ENCODE measurements at regions not wholly inside any gene's neighbourhood (a gene's known extent, or its start where the extent isn't known, plus 50 kb on each side); places are given as distances from the start of the nearest gene placed in this dataset.

DNA sequence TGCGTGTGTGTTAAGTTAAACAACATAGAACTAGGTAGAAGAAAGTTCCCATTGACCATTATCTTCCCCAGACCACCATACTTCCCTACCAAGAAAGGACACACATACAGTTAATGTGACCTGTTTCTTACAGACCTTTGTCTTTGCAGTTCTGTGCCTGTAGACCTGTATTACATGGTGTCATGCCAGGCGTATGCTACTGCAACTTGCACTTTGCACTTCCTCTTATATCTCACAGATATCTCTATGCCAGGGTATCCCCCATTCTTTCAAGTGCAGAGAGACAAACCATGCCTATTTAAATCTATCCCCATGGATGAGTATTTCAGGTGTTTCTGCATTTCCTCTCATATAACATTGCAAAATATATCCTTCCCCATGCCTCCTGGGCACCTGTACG, 136.8 kb upstream of the PKDCC start:
- TF ChIP-seq, protein P1, sequence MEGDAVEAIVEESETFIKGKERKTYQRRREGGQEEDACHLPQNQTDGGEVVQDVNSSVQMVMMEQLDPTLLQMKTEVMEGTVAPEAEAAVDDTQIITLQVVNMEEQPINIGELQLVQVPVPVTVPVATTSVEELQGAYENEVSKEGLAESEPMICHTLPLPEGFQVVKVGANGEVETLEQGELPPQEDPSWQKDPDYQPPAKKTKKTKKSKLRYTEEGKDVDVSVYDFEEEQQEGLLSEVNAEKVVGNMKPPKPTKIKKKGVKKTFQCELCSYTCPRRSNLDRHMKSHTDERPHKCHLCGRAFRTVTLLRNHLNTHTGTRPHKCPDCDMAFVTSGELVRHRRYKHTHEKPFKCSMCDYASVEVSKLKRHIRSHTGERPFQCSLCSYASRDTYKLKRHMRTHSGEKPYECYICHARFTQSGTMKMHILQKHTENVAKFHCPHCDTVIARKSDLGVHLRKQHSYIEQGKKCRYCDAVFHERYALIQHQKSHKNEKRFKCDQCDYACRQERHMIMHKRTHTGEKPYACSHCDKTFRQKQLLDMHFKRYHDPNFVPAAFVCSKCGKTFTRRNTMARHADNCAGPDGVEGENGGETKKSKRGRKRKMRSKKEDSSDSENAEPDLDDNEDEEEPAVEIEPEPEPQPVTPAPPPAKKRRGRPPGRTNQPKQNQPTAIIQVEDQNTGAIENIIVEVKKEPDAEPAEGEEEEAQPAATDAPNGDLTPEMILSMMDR (IDR thresholded peaks at IDR 0.05; ENCODE audit: insufficient read depth, low read depth, low read length, missing control alignments), result no peak
- H3K4me3 ChIP-seq (ENCODE audit: low read length), result no peak overlapping the region
- no peak for DNase-seq (ENCODE audit: low read depth)

DNA sequence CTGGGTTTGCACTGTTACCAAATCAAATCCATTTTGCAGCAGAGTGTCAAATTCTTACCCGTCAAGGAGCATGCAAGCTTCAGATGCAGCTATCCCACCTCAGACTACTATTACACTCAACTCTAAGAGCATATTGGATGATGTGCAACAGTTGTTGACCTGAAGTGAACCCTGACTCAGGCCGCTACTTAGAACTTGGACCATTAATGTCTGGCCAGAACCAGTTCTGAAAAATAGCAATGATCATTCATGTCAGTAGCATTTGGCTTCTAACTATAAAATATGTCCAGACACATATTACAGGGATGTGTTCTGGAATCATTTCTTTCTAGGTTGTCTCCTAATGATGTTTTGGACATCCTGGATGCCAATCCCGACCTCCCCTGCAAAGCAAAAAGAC, 135.5 kb upstream of the PKDCC start:
- TF ChIP-seq, protein P1 (IDR thresholded peaks at IDR 0.05; ENCODE audit: insufficient read depth, low read depth, low read length, missing control alignments), result no peak
- no peak overlapping the region for H3K4me3 ChIP-seq (ENCODE audit: low read length)
- DNase-seq (ENCODE audit: low read depth), result no peak

DNA sequence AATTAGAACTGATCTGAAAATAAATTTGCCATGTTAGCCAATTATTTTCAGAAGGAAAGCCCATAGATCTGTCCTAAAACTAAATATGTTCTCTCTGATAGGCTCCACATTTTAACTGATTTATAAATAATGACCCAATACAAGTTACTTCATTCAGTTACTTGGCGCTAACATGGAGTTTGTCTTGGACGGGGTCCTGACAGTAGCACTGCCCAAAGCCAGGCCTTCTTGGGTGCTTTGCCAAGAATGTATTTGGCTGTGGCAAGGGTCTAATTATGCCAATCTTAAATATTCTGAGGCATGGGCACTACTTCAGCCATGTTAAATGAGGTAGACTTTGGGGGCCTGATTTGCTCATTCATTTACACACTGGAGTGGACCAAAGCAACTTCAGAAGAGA, 135.0 kb upstream of the PKDCC start:
- H3K4me3 ChIP-seq (ENCODE audit: low read length), result no peak overlapping the region
- no peak for DNase-seq (ENCODE audit: low read depth)
- TF ChIP-seq, protein P1 (IDR thresholded peaks at IDR 0.05; ENCODE audit: insufficient read depth, low read depth, low read length, missing control alignments), result no peak

DNA sequence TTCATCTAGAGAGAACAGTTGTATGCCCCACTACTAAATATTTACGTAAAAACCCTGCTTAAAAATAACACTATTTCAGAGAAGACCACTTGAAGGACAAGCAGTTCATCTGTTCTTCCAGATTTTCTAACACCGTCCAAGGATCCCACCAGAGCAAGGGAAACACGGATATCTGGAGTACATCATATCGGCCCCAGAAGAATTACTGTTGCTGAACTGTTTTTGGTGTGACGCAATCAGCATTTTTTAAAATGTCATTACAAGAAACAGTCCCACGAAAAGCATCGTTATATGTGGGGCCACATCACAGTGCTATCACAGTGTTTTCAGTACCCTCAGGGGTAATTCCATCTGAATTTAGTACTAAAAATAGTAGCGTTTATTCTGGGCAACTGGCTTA, 134.5 kb upstream of the PKDCC start:
- no peak for DNase-seq (ENCODE audit: low read depth)
- TF ChIP-seq, protein P1 (IDR thresholded peaks at IDR 0.05; ENCODE audit: insufficient read depth, low read depth, low read length, missing control alignments), result no peak
- no peak overlapping the region for H3K4me3 ChIP-seq (ENCODE audit: low read length)

DNA sequence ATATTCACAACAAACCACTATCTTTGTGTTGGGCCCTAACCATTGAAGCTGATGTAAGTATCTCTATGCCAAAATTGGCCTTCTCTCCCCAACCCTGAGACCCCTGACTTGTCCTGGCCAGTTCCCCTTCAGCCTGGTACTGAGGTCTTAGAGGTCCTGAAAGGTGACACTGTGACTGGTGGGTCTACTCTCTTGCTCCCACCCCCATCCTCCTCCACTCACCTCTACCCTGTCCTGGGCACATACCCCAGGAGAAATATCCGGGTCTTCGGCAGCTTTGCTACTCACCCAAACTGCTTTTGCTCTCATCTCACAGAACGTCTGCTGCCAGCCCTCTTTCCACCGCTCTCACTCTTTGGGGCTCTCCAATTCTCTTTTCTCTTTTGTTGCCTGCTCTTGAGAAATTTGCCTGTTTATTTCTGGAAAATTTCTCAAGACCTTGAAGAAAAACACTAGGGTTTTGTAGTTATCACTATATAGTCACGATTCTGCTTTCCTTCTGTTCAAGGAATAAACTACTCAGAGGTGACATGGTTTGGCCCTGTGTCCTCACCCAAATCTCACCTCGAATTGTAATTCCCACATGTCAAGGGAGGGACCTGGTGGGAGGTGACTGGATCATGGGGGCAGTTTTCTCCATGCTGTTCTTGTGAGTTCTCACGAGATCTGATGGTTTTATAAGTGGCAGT, 133.8 kb upstream of the PKDCC start:
- no peak overlapping the region for H3K4me3 ChIP-seq (ENCODE audit: low read length)
- DNase-seq (ENCODE audit: low read depth), result no peak
- TF ChIP-seq, protein P1 (IDR thresholded peaks at IDR 0.05; ENCODE audit: insufficient read depth, low read depth, low read length, missing control alignments), result no peak

DNA sequence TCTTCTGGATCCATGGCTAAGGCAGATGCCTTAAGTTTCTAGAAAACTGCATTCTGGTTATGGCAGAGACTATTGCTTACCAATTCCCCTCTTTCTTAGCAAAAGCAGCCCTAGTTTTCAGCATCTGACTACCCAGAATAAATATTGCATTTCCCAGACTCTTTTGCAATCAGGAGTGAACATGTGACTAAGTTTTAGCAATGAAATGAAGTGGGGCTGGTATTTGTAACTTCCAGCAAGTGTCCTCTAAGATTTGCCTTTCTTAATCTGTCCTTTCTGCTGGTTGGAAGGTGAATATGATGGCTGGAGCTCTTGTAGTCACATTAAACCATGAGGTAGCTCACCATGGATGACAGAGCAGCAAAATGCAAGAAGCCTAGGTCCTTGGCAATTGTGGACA, 132.9 kb upstream of the PKDCC start:
- DNase-seq (ENCODE audit: low read depth), result no peak
- H3K4me3 ChIP-seq (ENCODE audit: low read length), result no peak overlapping the region
- TF ChIP-seq, protein P1 (IDR thresholded peaks at IDR 0.05; ENCODE audit: insufficient read depth, low read depth, low read length, missing control alignments), result no peak

DNA sequence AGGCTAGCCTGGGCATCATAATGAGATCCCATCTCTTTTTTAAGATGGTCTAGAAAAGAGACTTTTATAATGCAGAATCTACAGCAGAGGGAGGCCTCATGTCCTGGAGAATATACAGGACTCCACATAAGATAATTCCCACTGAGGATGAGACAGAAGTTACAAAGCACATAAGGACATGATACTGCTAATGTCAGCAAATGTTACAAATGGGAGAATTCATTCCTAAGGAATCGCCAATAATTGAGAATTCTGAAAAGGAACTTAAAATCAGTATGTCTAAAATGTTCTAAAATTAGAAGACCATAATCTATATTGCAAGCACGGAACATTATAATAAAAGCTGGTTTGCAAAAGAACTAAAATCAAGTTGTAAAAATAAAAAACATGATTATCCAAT, 131.6 kb upstream of the PKDCC start:
- no peak for DNase-seq (ENCODE audit: low read depth)
- H3K4me3 ChIP-seq (ENCODE audit: low read length), result no peak overlapping the region
- TF ChIP-seq, protein P1 (IDR thresholded peaks at IDR 0.05; ENCODE audit: insufficient read depth, low read depth, low read length, missing control alignments), result no peak
